ENCODE measurements at regions not wholly inside any gene's neighbourhood (a gene's known extent, or its start where the extent isn't known, plus 50 kb on each side); places are given as distances from the start of the nearest gene placed in this dataset.

DNA sequence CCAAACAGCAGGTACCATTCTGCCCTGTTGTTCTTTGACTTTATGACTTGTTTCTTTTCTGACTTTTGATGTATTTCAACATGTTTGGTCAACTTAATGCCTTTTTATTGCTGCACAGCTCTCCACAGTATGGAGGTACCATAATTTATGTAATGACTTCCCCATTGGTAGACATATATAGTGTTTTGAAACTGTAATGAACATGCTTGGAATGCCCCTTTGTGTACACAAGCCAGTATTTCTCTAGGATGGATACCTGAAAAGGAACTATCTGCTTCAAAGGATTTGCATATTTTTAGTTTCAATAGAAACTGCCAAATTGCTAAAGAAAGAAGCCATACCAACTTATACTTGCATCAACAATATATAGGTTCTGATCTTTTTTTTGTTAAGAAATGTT is 66.1 kb downstream of the NOG start:
- no peak for ATAC-seq (ENCODE audit: low read depth)
- DNase-seq = no peak
- Histone ChIP-seq H3K23ac (ENCODE audit: low read depth, low read length) (no peak overlapping the region), H3K4ac (ENCODE audit: low read depth, low read length) (no peak overlapping the region), H3K79me1 (ENCODE audit: low read depth in 1 of 2, low read length in 2 of 2) (no peaks in the 10 kb centered on the region), H3K4me2 (ENCODE audit: low read depth, low read length) (no peak overlapping the region), H3K14ac (replicated peaks; ENCODE audit: low read depth, low read length) (no peak overlapping the region), H4K91ac (ENCODE audit: insufficient read depth, low read depth, low read length) (no peak overlapping the region), H2BK15ac (ENCODE audit: low read depth, low read length) (no peak overlapping the region), H2AFZ (replicated peaks; ENCODE audit: low read length, poor library complexity) (no peak overlapping the region), H2BK120ac (ENCODE audit: low read depth, low read length) (no peak overlapping the region), H2AK9ac (replicated peaks; ENCODE audit: low read depth, low read length, poor library complexity) (no peak overlapping the region), H4K5ac (ENCODE audit: low read depth, low read length) (no peak overlapping the region), H3K18ac (ENCODE audit: low read depth, low read length) (no peak overlapping the region), H3K9me3 (ENCODE audit: control insufficient read depth, insufficient read depth, low read length) (peaks cover 4% of the 10 kb centered on the region), H3K27ac (ENCODE audit: insufficient read depth, low read length) (no peak overlapping the region), H3K56ac (ENCODE audit: extremely low read depth, insufficient read depth, low read length) (no peak overlapping the region), H3K4me1 (ENCODE audit: control insufficient read depth, insufficient read depth, low read length) (no peaks in the 10 kb centered on the region), H4K8ac (ENCODE audit: low read depth in 2 of 2, low read length in 2 of 2) (no peak overlapping the region), H3K9ac (ENCODE audit: low read depth, low read length) (no peak overlapping the region), H3K4me3 (ENCODE audit: insufficient read depth, low read depth, low read length) (no peak overlapping the region), H2BK20ac (ENCODE audit: low read depth, low read length) (no peak overlapping the region), H2AK5ac (ENCODE audit: low read depth, low read length) (no peak overlapping the region), H3K9me1 (ENCODE audit: insufficient read depth, low read length) (no peaks in the 10 kb centered on the region), H3K27me3 (ENCODE audit: control insufficient read depth, insufficient read depth, low read length) (peaks cover 27% of the 10 kb centered on the region), H3K36me3 (ENCODE audit: control insufficient read depth, insufficient read depth, low read length) (no peaks in the 10 kb centered on the region), H2BK5ac (ENCODE audit: low read depth, low read length, poor library complexity, severe bottlenecking) (no peak overlapping the region), H4K20me1 (ENCODE audit: insufficient read depth, low read length) (no peaks in the 10 kb centered on the region)
- dilution Hi-C loops (cut with HindIII; ENCODE audit: low sequenced_read_pairs, unreplicated experiment) = no loop called here
- CTCF ChIA-PET = interaction anchor here (0.8 kb wide), 1 partner anchor 13 kb away, joined by 3 read pairs; no protein-coding TSS in a partner anchor
- POLR2A ChIA-PET (ENCODE audit: unreplicated experiment) = no interaction called here
- no TSS peak for BruUV-seq (replicated peaks)
- no peak for TF ChIP-seq CHD1 (IDR thresholded peaks at IDR 0.05; ENCODE audit: low read depth, low read length)
- no peak for TF ChIP-seq NFE2L2 (IDR thresholded peaks at IDR 0.05; ENCODE audit: low read depth, low read length)
- no peak for TF ChIP-seq BHLHE40 (IDR thresholded peaks at IDR 0.05; ENCODE audit: low read depth, low read length)
- no peak for TF ChIP-seq CTCF (conservative IDR thresholded peaks at IDR 0.05; ENCODE audit: low read depth, low read length)
- no peak for TF ChIP-seq USF2 (IDR thresholded peaks at IDR 0.05; ENCODE audit: low read depth, low read length)
- intact Hi-C loops (cut with micrococcal nuclease) = no loop called here
- in situ Hi-C loops (cut with MboI; ENCODE audit: low sequenced_read_pairs) = no loop called here

All from IMR-90 (cell line).